HepG2 (cell line): ENCODE measurements at regions not wholly inside any gene's neighbourhood (a gene's known extent, or its start where the extent isn't known, plus 50 kb on each side); places are given as distances from the start of the nearest gene placed in this dataset.

Experiments
- ARID3A ChIP-seq: IDR thresholded peaks from 2 replicates; pipeline ENCODE4 v1.6.1; 2012; ENCODE audit warnings: low read depth, low read length, improper control_type of control experiment
- CHD4 ChIP-seq: fragments of 200-600 bp; sonication (generic); IDR thresholded peaks from 2 replicates; pipeline ENCODE4 v1.7.0; 2017; ENCODE audit warnings: mild to moderate bottlenecking, low read length, borderline replicate concordance
- DRAP1 ChIP-seq: IDR thresholded peaks from 2 replicates; pipeline ENCODE4 v1.6.1; 2016; ENCODE audit warnings: missing genetic modification reagents, missing compliant biosample characterization
- EP300 ChIP-seq, 3 experiments: sonication (generic) in 1 of 3; formaldehyde crosslinking in 1 of 3; IDR thresholded peaks; 2 replicates each; pipeline versions ENCODE4 v1.5.1 to v1.6.1; 2011 to 2020; ENCODE audit warnings: low read depth in 2 of 3, low read length in 2 of 3, borderline replicate concordance in 1 of 3, improper control_type of control experiment in 1 of 3, mild to moderate bottlenecking in 1 of 3, missing genetic modification reagents in 1 of 3, moderate library complexity in 1 of 3
- FLYWCH1 ChIP-seq: sonication (generic); formaldehyde crosslinking; IDR thresholded peaks from 2 replicates; pipeline ENCODE4 v1.8.1; 2023; ENCODE audit warnings: mild to moderate bottlenecking, missing genetic modification reagents
- FOSL2 ChIP-seq: sonication (generic); formaldehyde crosslinking; IDR thresholded peaks from 2 replicates; pipeline ENCODE4 v1.4.0; 2020; ENCODE audit warnings: missing genetic modification reagents
- GATAD2A ChIP-seq: IDR thresholded peaks from 2 replicates; pipeline ENCODE4 v1.6.1; 2016
- IRF2 ChIP-seq: IDR thresholded peaks from 2 replicates; pipeline ENCODE4 v1.6.1; 2018; ENCODE audit warnings: missing genetic modification reagents, missing compliant biosample characterization
- KLF9 ChIP-seq: IDR thresholded peaks from 2 replicates; pipeline ENCODE4 v1.6.1; 2016; ENCODE audit warnings: low read depth
- MXI1 ChIP-seq: IDR thresholded peaks from 3 replicates; pipeline ENCODE4 v1.6.1; 2012; ENCODE audit warnings: low read depth, low read length, inconsistent platforms, borderline replicate concordance
- NCOR1 ChIP-seq: fragments of 200-600 bp; sonication (generic); IDR thresholded peaks from 2 replicates; pipeline ENCODE4 v1.7.0; 2017; ENCODE audit warnings: antibody characterized with exemption, low read length, borderline replicate concordance
- PAXIP1 ChIP-seq: sonication (generic); formaldehyde crosslinking; conservative IDR thresholded peaks from 2 replicates; pipeline ENCODE4 v1.4.0; 2020; ENCODE audit warnings: mild to moderate bottlenecking, missing genetic modification reagents, moderate library complexity
- SSRP1 ChIP-seq: IDR thresholded peaks from 2 replicates; pipeline ENCODE4 v1.6.1; 2016; ENCODE audit warnings: control low read depth
- TCF7 ChIP-seq: sonication (generic); IDR thresholded peaks from 2 replicates; pipeline ENCODE4 v1.6.1; 2016; ENCODE audit warnings: antibody characterized with exemption, low read depth
- ZBTB33 ChIP-seq: sonication (generic); formaldehyde crosslinking; IDR thresholded peaks from 2 replicates; pipeline ENCODE4 v1.4.0; 2020; ENCODE audit warnings: missing genetic modification reagents
- ZFP36L2 ChIP-seq: sonication (generic); formaldehyde crosslinking; IDR thresholded peaks from 2 replicates; pipeline ENCODE4 v1.4.0; 2020; ENCODE audit warnings: missing genetic modification reagents
- ZNF280D ChIP-seq: sonication (generic); formaldehyde crosslinking; IDR thresholded peaks from 2 replicates; pipeline ENCODE4 v1.5.1; 2020; ENCODE audit warnings: mild to moderate bottlenecking, missing genetic modification reagents
- ZSCAN20 ChIP-seq: sonication (generic); formaldehyde crosslinking; IDR thresholded peaks from 2 replicates; pipeline ENCODE4 v1.4.0; 2020; ENCODE audit warnings: missing genetic modification reagents, mild to moderate bottlenecking, borderline replicate concordance
- ZSCAN9 ChIP-seq: IDR thresholded peaks from 2 replicates; pipeline ENCODE4 v1.6.1; 2016; ENCODE audit warnings: borderline replicate concordance

GRCh38 chr16:9364721-9365369 lies 273.4 kb downstream of the HAPSTR1 start (continued):
- no peak for TF ChIP-seq ZBTB33 (CRISPR knock-in tag)
- TF ChIP-seq DRAP1 (CRISPR knock-in tag), result no peak
- peak; percentile 87; the same call in 1 of the 2 replicates for TF ChIP-seq CHD4
- TF ChIP-seq ZSCAN20, result no peak
- 0 out of 2 replicates have a peak, but pooled peaks have one; percentile 27 for TF ChIP-seq ZSCAN9 (CRISPR knock-in tag)
- peak; percentile 66; the same call in 1 of the 2 replicates for TF ChIP-seq GATAD2A (CRISPR knock-in tag)
- TF ChIP-seq PAXIP1, result 0 out of 2 replicates have a peak, but pooled peaks have one; percentile 22
- peak in 1 of 2 experiments; percentile 40; a peak in 2 of 4 replicates for TF ChIP-seq EP300 (IDR thresholded peaks at IDR 0.05; ENCODE audit: low read depth in 2 of 2, low read length in 2 of 2)
- no peak; the same call in 1 of the 2 replicates for TF ChIP-seq EP300 (CRISPR knock-in tag; IDR thresholded peaks at IDR 0.05; ENCODE audit: borderline replicate concordance)
- TF ChIP-seq KLF9 (CRISPR knock-in tag), result no peak
- TF ChIP-seq MXI1, result no peak
- TF ChIP-seq IRF2, result 0 out of 2 replicates have a peak, but pooled peaks have one; percentile 31
- TF ChIP-seq ARID3A, result peak; percentile 13; the same call in 1 of the 2 replicates
- TF ChIP-seq SSRP1 (CRISPR knock-in tag), result 0 out of 2 replicates have a peak, but pooled peaks have one; percentile 69
- TF ChIP-seq NCOR1, result no peak
- TF ChIP-seq FOSL2 (CRISPR knock-in tag), result peak; percentile 42; the same call in 1 of the 2 replicates
- TF ChIP-seq TCF7, result peak; percentile 52; the same call in 1 of the 2 replicates
- TF ChIP-seq ZFP36L2 (CRISPR knock-in tag), result no peak
- no peak for TF ChIP-seq FLYWCH1 (CRISPR knock-in tag)
- peak; percentile 75; the same call in 1 of the 2 replicates for TF ChIP-seq ZNF280D
